GM23248 (cell line): ENCODE measurements at regions not wholly inside any gene's neighbourhood (a gene's known extent, or its start where the extent isn't known, plus 50 kb on each side); places are given as distances from the start of the nearest gene placed in this dataset.
"Not testable (repeated sequence)": the region's sequence is repeated elsewhere in the genome, so short reads cannot be mapped to it uniquely, and the experiment has no call there.

Source experiments
- DNase-seq: peaks from one replicate; pipeline ENCODE4 v3.0.0-alpha.2; 2015
- H2AFZ ChIP-seq: fragments of 200-600 bp; sonication (generic); 2 replicates; pipeline ENCODE4 v1.6.1; 2016; ENCODE audit warnings: antibody characterized with exemption
- H3F3A ChIP-seq: fragments of 200-600 bp; sonication (generic); 2 replicates; pipeline ENCODE4 v1.6.1; 2016; ENCODE audit warnings: mild to moderate bottlenecking, antibody characterized with exemption, mixed run types; ENCODE audit not compliant: insufficient read depth
- H3K27ac ChIP-seq: fragments of 200-600 bp; sonication (generic); 2 replicates; pipeline ENCODE4 v1.5.1; 2016; ENCODE audit warnings: mild to moderate bottlenecking
- H3K27me3 ChIP-seq: fragments of 200-600 bp; sonication (generic); replicated peaks from 2 replicates; pipeline ENCODE4 v1.6.1; 2016; ENCODE audit warnings: mild to moderate bottlenecking; ENCODE audit not compliant: insufficient read depth
- H3K36me3 ChIP-seq: fragments of 200-600 bp; sonication (generic); 2 replicates; pipeline ENCODE4 v1.6.1; 2016; ENCODE audit warnings: low read depth, mild to moderate bottlenecking
- H3K4me1 ChIP-seq: fragments of 200-600 bp; sonication (generic); 2 replicates; pipeline ENCODE4 v1.6.1; 2016; ENCODE audit warnings: mild to moderate bottlenecking; ENCODE audit not compliant: insufficient read depth
- H3K4me2 ChIP-seq: fragments of 200-600 bp; sonication (generic); one replicate; pipeline ENCODE4 v1.6.1; 2016; ENCODE audit warnings: mild to moderate bottlenecking; ENCODE audit not compliant: unreplicated experiment
- H3K4me3 ChIP-seq: fragments of 200-600 bp; sonication (generic); 2 replicates; pipeline ENCODE4 v1.5.1; 2016; ENCODE audit warnings: mild to moderate bottlenecking
- H3K79me2 ChIP-seq: fragments of 200-600 bp; sonication (generic); 2 replicates; pipeline ENCODE4 v1.6.1; 2016; ENCODE audit warnings: mild to moderate bottlenecking; ENCODE audit not compliant: insufficient read depth
- H3K9ac ChIP-seq: fragments of 200-600 bp; sonication (generic); 2 replicates; pipeline ENCODE4 v1.6.1; 2016; ENCODE audit warnings: mild to moderate bottlenecking
- H3K9me2 ChIP-seq: fragments of 200-600 bp; sonication (generic); 2 replicates; pipeline ENCODE4 v1.6.1; 2016; ENCODE audit warnings: mixed run types, mild to moderate bottlenecking, moderate library complexity; ENCODE audit not compliant: insufficient read depth
- H3K9me3 ChIP-seq: fragments of 200-600 bp; sonication (generic); one replicate; pipeline ENCODE4 v1.6.1; 2017; ENCODE audit warnings: low read depth
- H4K20me1 ChIP-seq: fragments of 200-600 bp; sonication (generic); 2 replicates; pipeline ENCODE4 v1.6.0; 2016; ENCODE audit not compliant: insufficient read depth
- EZH2 ChIP-seq: fragments of 200-600 bp; sonication (generic); IDR thresholded peaks from 2 replicates; pipeline ENCODE4 v1.6.1; 2018; ENCODE audit warnings: antibody characterized with exemption, mild to moderate bottlenecking; ENCODE audit not compliant: insufficient read depth, poor library complexity, severe bottlenecking
- EZH2phosphoT487 ChIP-seq: fragments of 200-600 bp; sonication (generic); IDR thresholded peaks from 2 replicates; pipeline ENCODE4 v1.6.1; 2018; ENCODE audit warnings: antibody characterized with exemption, moderate library complexity, mild to moderate bottlenecking, low read depth; ENCODE audit not compliant: insufficient read depth
- WGBS, 2 experiments: methylation state at CpG; one replicate each; pipeline ENCODE4 v1.1.6; 2015 to 2017; ENCODE audit warnings: low lambda C conversion rate in 2 of 2, low coverage in 1 of 2; ENCODE audit errors: missing lambda C conversion rate in 2 of 2; 5-methylcytosine and 5-hydroxymethylcytosine counted together
- in situ Hi-C: fragments of 300-500 bp; cut with MboI; formaldehyde crosslinking; loops from 2 replicates; pipeline ENCODE4 v1.15.0; 2020

DNA sequence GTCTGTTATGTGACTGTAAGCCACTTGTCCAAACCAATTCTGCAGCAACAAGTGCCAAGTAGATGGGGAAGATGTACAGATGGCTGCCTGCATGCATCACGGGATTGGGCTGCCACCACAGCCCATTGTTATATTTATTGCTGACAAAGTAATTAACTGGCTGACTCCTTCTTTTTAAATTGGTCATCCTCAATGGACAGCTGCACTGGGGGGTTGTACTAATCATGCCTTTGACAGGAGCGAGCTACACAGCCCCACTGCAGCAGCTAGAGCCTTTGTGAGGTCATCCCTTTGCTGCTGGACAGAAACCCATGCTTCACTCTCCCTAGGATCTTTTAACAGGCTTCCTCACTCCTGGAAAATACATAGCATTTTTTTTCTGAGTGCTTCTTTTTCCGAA lies 146.7 kb upstream of the CXXC4 start:
- no peaks in the 10 kb centered on the region for H3K9me2 ChIP-seq
- H3K27ac ChIP-seq: no peak overlapping the region
- 3 to 5% methylated on average over 3 of the region's 3 CpGs for WGBS, 2 experiments
- H3K4me2 ChIP-seq: no peak overlapping the region
- H3K9ac ChIP-seq: no peak overlapping the region
- TF ChIP-seq EZH2phosphoT487: no peak
- no peak for TF ChIP-seq EZH2
- no peak for DNase-seq
- H3F3A ChIP-seq: no peaks in the 10 kb centered on the region
- no peaks in the 10 kb centered on the region for H3K36me3 ChIP-seq
- H3K4me3 ChIP-seq: no peak overlapping the region
- no peak overlapping the region for H2AFZ ChIP-seq
- H3K79me2 ChIP-seq: no peaks in the 10 kb centered on the region
- no peaks in the 10 kb centered on the region for H3K27me3 ChIP-seq
- no peaks in the 10 kb centered on the region for H3K4me1 ChIP-seq
- H3K9me3 ChIP-seq: no peaks in the 10 kb centered on the region
- no peaks in the 10 kb centered on the region; the same call in 1 of the 2 replicates for H4K20me1 ChIP-seq
- in situ Hi-C loops: no loop called here

DNA sequence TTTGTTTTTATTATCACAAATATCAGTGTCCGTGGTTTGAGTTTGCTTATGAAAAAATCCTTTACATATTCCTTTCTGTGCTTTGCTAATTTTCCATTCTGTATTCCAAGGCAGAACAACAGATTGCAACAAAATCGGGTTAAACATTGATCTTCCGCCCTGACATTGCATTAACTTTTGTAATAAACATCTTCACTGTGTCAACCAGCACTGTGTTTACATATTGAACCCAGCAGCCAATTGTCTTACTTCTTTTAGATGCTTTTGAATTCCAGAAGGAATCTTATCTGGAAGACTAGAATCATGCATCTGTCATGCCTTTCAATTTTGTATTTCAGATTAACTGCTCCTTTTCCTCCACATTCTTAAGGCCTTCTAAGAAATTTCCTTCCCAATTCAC lies 147.8 kb upstream of the CXXC4 start:
- Histone ChIP-seq H4K20me1 (no peaks in the 10 kb centered on the region; the same call in 1 of the 2 replicates), H3K4me3 (no peak overlapping the region), H3K4me1 (no peaks in the 10 kb centered on the region), H2AFZ (no peak overlapping the region), H3K27ac (no peak overlapping the region), H3F3A (no peaks in the 10 kb centered on the region), H3K27me3 (no peaks in the 10 kb centered on the region), H3K79me2 (no peaks in the 10 kb centered on the region), H3K9ac (no peak overlapping the region), H3K4me2 (no peak overlapping the region), H3K9me2 (no peaks in the 10 kb centered on the region), H3K9me3 (no peaks in the 10 kb centered on the region), H3K36me3 (no peaks in the 10 kb centered on the region)
- TF ChIP-seq EZH2 (no peak), EZH2phosphoT487 (no peak)
- in situ Hi-C loops: no loop called here
- WGBS, 2 experiments: 7 to 15% methylated on average over 3 of the region's 3 CpGs
- no peak for DNase-seq

DNA sequence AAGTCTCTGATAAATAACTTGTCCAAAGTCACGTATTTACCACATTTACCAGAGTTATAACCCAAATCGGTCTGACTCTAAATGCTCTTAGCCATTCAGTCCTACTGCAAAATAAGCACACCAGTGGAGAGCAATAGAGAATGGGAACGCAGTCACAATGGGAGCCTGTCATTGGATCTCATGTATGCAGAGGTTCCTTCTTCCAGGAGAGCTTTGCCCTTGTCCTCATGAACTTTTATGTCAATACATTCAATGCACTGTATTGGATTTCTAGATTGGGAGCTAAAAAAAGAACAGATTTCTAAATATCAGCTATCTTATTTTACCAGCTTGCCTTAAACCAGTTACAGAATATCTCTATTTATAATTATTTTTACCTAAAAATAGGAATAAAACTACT lies 149.1 kb upstream of the CXXC4 start:
- Histone ChIP-seq H3K36me3 (no peaks in the 10 kb centered on the region), H3K9ac (no peak overlapping the region), H4K20me1 (no peaks in the 10 kb centered on the region; the same call in 1 of the 2 replicates), H3K9me2 (no peaks in the 10 kb centered on the region), H3K4me3 (no peak overlapping the region), H3K27me3 (no peaks in the 10 kb centered on the region), H3K4me2 (no peak overlapping the region), H3K79me2 (no peaks in the 10 kb centered on the region), H3K9me3 (no peaks in the 10 kb centered on the region), H2AFZ (no peak overlapping the region), H3K27ac (no peak overlapping the region), H3F3A (no peaks in the 10 kb centered on the region), H3K4me1 (no peaks in the 10 kb centered on the region)
- in situ Hi-C loops: no loop called here
- 20 to 25% methylated on average over 3 of the region's 3 CpGs for WGBS, 2 experiments
- DNase-seq: no peak
- no peak for TF ChIP-seq EZH2
- TF ChIP-seq EZH2phosphoT487: no peak

DNA sequence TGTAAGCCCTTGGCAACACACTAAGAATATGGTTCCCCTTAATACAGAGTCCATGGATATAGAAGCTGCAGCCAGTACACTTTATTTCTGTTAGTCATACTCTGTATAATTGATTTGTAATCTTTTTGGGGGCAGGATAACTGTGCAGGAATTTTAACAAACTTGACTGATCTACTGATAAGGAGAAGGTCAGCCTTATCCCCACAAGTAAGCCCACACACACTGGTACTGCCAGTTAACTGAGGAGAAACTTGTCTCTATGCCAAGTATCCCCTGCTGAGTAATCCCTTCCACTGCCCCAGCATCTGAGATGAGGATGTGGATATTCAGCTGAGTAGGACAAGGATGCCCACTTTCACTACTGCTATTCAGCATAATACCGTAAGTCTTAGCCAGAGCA lies 154.9 kb upstream of the CXXC4 start:
- WGBS, 2 experiments: 15 to 32% methylated on average over 1 of the region's 1 CpG
- TF ChIP-seq EZH2 (no peak), EZH2phosphoT487 (no peak)
- Histone ChIP-seq H2AFZ (no peak overlapping the region), H3K9me2 (no peaks in the 10 kb centered on the region), H3F3A (no peaks in the 10 kb centered on the region), H3K9me3 (no peaks in the 10 kb centered on the region), H3K27ac (no peak overlapping the region), H4K20me1 (no peaks in the 10 kb centered on the region), H3K27me3 (no peaks in the 10 kb centered on the region), H3K9ac (no peak overlapping the region), H3K4me3 (no peak overlapping the region), H3K79me2 (no peaks in the 10 kb centered on the region), H3K4me1 (no peaks in the 10 kb centered on the region), H3K4me2 (no peak overlapping the region), H3K36me3 (no peaks in the 10 kb centered on the region)
- in situ Hi-C loops: no loop called here
- DNase-seq: no peak

DNA sequence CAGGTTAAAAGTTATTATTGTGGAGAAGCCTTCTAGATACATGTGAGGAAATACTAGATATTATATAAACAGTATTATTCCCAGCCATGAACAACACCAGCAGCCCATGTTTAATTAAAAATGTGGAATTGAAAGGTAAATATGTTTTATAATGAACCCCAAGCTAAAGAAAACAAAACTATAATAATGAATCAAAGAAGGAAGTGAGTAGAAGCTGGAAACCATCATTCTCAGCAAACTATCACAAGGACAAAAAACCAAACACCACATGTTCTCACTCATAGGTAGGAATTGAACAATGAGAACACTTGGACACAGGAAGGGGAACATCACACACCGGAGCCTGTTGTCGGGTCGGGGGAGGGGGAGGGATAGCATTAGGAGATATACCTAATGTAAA lies 167.6 kb upstream of the CXXC4 start:
- H4K20me1 ChIP-seq, H3K9me2 ChIP-seq, H3K79me2 ChIP-seq, H3K36me3 ChIP-seq, H3K9me3 ChIP-seq, H3K27me3 ChIP-seq, H2AFZ ChIP-seq, in situ Hi-C loops, H3K4me2 ChIP-seq, H3K27ac ChIP-seq, DNase-seq, H3K4me1 ChIP-seq, H3K4me3 ChIP-seq, H3F3A ChIP-seq, H3K9ac ChIP-seq: not testable (repeated sequence)
- 39 to 74% methylated on average over 3 of the region's 3 CpGs for WGBS, 2 experiments
